GM19455 (cell line): ENCODE measurements at regions not wholly inside any gene's neighbourhood (a gene's known extent, or its start where the extent isn't known, plus 50 kb on each side); places are given as distances from the start of the nearest gene placed in this dataset.

Source experiments
- ATAC-seq: cut with Tn5 transposase; IDR thresholded peaks from one replicate; pipeline ENCODE4 v1.9.1; 2021; ENCODE audit not compliant: unreplicated experiment

DNA sequence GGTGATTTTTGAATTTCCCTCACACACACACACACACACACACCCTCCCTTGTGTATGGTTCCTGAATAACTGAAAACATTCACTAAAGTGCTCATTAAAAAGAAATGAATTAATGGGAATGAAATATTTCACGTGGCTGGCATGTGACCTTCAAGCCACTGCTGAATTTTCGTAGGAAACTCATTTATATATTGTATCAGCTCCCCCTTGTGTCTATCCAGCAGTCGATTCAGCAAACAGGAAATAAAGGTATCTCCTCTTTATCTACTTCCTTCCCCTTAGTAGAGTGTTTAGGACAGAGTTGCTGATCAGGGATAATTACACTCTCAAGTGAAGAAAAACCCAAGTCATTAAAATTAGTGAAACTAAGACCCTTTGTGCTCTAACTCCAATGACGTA, 912.6 kb upstream of the LCORL start:
- ATAC-seq: no peak

DNA sequence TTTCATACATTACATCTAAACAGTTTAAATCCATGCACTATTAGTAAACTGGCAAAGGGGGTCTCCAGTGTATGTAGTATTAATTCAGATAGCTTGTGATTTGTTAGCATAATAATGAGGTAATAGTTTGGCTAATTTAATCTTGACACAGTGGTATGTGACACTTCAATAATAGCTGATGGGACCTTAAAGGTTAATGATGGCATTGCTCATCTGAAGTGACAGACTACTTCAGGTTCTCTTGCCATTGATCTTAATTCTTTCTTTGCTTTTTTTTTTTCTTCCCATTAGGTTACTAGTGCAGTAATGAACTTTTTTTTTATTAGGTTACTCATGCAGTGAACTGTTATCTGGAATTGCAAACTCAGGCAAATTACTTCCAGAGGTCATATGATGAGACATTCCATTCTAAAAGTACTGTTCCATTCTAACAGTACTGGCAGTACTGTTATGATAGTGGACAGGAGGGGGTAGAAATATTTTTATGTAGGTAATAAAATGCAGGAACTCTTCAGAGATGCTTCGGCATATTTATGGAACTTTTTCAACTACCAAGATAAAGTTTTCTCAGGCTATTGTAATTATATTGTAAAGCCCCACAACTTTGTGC, 911.3 kb upstream of the LCORL start:
- ATAC-seq: no peak

DNA sequence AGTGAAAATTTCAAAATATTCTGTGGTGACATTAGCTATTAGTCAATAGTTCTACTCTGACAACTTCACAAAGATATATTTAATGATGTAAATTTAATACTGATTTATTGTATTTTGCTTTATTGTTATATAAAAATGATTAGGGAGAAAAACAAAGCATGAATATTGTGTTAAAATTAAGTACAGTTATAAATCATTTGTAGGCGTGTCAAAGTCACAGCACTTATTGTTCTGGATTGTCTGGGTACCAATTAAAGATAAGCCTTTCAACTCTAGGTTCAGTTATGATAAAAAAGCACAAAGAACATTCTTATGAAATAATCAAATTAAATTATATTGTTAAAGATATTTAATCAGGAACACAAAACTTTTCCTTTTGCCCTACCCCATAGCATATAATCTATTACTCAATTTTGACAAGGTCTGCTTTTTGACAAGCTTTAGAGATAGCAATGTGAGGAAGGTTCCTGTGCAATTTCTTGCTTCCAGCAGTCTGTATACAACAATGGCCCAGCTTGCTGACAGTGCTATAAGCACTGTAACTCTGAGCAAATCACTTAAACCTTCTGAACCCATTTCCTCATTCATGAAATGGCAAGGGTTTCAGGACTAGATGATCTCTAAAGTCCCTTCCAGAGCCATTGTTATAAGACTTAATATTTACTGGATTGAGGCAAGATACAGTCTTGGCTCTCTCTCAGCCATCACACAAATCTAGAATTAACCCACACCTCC, 910.3 kb upstream of the LCORL start:
- ATAC-seq: no peak

DNA sequence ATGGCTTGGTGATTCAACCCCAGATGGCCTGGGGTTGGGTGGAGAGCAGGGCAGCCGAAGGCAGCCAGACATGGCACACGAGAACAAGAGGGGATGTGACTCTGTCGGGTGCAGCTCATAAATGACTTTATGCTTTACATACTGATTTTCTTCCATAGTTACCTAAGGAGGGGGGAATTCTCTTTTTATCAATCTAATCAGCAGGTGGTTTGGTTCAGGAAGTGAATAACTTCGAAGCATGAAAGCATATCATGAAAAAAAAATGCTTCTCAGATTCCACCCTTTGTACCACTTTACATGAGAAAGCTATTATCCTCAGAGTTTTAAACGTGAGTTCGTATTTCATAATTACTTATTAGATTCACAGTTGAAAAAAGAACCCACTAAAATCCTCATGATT, 908.9 kb upstream of the LCORL start:
- ATAC-seq: no peak

DNA sequence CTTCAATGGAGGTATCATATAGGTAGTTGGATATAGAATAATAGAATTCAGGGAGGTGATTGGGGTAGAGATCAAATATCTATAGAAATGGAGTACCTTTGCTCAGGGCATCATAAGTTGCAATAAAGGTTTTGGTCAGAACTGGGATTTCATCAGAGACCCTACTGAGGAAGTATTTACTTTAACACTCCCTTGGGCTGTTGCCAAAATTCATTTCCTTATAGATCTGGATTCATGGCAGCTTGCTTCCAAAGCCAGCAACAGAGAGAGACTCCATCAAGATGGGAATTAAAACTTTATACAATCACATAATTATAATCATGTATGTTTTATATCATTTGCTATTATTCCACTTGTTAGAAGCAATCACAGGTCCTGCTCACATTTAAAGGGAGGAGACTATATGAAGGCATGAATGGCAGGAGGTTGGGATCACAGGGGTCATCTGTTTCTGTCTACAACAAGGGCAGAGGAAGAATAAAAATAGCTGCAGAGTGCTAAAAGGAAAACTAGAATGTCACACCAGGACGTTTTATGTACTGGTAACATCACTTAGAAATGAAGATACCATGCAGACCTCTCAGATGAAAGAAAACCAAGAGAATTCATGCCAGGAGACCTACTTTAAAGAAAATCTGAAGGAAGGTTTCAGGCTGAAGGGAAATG, 902.1 kb upstream of the LCORL start:
- ATAC-seq: no peak

DNA sequence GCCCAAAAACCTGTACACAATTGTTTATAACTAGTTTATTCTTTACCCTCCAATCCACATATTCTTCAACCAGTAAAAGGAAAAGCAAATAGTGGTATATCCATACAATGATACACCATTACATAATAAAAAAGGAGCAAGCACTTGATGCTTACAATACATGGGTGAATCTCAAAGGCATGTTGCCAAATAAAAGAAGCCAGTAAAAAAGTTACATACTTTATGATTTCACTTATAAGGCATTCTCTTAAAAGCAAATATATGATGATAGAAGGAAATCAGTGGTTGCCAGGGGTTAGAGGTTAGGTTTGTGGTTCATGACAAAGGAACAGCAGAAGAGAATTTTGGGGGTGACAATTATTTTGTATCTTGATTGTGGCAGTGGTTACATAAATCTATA, 896.1 kb upstream of the LCORL start:
- ATAC-seq: no peak

DNA sequence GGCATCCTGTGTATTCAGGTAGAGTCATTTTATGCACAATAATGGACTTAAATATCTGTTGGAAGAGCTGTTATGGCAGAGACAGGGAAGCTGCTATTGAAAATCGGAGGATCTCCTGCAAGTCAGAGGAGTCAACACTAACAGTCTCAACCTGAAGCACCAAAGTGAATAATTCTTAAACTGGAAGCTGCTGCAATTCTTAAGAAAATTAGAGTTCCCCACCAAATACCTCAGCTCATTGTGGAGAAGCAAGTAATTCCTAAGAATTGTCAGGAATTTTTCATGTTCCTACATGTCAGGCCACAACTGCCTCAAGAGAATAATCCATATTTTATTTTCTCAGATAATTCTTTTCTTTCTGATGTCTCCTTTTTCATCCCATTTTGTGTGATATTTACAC, 892.6 kb upstream of the LCORL start:
- ATAC-seq: no peak

DNA sequence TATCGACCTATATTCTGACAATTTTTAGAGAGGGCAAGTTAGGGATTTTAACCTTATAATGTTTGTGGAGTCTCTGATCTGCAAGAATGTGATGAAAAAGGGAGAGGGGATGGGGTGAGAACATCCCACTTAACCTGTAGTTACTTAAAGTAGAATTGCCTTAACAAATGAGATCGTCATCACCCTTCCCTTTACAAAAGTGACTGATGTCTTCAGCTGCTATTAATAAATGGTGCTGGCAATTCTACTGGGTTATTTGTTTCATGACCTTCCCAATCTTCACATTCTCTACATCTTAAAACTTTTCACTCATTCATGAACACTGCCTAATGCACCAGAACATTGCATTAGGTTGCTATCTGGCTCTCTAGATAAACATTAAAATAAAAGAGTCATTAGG, 873.4 kb upstream of the LCORL start:
- no peak for ATAC-seq

DNA sequence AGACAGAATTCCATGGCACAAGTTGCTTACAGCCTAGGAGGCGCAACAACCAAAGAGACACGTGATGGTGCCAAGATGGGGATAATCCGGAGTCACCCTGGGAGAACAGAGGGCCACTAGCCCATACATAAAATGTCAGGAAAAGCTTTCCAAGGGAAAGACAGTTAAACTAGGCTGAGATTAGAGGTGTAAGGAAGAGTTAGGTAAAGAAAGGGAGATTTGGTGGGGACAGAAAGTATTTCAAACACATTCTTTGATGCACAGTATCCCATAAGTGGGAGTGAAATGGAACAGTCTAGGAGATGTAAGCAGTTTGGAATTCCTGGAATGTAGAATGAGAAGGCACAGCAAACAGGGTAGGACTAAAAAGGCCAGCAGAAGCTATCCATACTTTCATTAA, 860.9 kb upstream of the LCORL start:
- ATAC-seq: no peak

DNA sequence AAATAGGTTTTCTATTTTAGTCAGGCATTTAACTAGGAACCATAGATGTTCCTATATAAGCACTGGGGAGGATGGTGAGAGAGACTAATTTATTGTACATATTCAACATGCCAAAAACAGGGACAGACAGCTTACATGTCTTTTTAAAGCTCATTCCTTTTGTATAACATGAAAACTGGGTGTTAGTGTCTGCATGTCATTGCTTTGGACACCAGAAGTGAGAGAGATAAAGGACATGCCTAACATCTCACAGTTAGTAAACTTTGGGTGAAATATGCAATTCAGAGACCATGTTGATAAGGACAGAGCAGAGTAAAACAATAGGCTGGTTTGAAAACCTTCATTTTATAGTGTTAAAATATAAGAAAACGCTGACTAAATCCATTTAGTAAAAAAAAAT, 860.0 kb upstream of the LCORL start:
- no peak for ATAC-seq

DNA sequence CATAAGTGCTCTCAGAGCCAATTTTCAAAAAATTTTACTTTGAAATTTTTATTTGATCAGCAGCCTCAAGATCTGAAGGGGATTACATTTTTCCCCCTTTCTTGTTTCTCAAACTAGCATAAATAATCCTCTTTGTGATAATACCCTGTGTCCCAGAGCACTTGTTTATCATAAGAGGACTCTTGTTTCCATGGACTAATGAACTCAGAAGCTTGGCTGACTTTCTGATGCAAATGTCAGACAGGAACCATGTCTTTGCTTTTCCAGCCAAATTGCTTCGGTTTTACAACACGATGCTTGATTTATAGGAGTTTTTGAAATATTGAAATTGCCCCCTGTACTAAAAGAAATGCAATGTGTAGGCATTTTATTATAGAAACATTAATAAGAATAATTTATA, 859.3 kb upstream of the LCORL start:
- ATAC-seq: no peak

DNA sequence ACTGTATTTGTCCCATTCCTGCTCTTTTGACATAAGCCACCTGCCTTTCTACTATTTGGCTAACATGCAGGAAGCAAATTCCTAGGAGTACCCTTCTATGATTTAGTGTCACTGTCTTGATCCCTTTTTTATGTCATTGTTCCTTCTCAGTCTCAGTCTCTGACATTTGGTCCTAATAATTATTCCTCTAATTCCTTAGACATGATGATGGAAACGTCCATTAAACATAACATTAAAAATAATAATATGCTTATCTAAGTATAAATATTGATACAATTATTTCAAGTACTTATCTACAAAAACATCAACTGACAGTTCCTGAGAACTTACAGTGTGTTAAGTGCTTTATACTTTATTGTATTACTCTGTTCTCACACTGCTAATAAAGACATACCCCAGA, 857.0 kb upstream of the LCORL start:
- ATAC-seq: no peak

DNA sequence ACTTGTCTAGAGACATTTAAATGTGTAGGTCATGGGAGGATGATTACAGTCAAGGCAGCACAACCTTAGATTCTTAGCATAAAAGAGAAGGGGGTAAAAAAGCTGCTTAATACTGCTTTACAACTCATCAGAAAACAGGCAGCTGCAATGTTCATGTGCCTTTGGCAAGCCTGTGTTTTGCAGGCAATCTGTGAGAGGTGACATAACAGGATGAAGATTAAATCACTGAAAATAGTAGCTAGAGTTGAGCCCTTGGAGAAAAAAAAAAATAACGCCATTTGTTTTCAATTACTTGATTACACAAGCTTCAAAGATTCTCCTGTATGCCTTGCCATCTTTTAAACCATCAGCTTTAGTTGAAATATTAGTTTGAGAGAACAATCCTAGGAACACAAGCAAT, 847.6 kb upstream of the LCORL start:
- ATAC-seq: no peak

DNA sequence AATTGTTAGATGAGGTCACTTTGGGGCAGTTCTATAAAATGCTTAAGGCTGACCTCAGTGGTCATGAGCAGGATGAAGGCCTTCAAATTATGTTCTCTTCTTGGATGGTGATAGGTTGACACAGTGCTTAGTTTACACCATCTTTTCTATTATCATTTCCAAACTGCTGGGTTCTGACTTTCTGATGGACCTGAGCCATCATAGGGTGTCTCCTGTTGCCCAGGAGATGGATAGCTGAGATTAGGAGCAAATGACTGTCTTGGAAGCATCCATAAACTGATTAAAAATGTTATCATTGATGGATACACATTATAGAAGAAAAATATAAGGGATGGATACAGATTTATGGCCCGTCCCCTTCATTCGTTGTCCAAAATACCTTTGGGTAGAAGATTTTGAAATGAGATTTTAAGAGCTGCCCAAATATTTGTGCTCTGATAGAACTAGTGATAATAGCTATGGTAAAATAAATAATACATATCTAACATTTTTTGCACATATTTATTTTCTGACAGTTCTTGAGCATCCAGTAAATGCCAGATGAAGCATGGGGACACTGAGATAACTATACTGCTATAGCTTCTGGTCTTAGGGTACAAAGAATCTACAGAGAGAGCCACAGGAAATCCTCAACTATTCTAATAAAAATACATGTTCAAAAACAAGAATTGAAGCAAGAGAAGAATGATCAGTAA, 839.4 kb upstream of the LCORL start:
- no peak for ATAC-seq

DNA sequence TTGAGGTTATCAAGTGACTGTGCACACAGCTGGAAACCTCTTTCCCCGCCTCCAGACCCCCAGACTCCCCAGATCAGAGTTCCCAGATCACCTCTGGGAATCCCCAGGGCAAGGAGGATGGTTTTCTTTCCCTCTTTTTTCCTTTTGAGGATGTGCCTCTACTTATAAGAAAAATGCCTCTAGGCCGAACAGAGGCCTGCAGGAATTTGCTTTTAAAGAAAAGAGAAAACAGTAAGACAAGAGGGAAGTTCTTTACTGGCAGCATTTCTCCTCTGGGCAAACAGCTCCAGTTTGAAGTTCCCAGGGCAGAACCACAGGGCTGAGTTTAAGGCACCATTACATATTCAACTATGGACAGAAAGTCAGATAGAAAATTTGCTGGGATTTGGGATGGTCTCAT, 837.9 kb upstream of the LCORL start:
- ATAC-seq: no peak

DNA sequence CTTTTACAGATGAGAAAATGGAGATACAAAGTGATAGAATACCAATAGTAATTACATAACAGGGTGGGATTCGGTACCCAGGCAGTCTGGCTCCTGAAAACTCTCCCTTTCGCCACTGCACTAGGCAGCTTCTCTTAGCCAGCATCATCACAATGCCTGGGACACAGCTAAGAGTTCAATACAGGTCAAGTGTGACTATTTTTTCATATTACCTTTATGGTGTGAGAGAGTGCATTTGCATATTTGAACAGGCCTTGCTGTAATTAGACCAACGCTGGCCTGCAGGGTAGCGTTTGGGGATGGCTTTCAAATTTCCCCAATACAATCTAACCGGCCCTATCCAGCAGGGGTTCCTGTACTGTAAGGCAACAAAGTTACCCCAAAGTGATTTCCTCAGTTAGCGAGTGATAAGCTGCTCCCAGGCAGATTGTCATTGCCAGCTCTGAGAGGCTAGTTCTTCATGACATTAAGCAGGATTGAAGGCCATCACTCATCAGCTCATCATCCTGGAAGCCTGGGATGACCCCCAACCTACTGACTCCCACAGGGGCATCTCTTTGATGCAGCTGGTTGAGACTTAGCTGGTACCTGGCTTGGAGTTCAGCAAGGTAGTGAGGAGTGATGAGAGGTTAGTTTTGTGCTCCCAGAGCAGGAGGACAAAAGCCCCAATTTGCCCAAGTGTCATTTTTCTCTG, 836.8 kb upstream of the LCORL start:
- ATAC-seq: no peak

DNA sequence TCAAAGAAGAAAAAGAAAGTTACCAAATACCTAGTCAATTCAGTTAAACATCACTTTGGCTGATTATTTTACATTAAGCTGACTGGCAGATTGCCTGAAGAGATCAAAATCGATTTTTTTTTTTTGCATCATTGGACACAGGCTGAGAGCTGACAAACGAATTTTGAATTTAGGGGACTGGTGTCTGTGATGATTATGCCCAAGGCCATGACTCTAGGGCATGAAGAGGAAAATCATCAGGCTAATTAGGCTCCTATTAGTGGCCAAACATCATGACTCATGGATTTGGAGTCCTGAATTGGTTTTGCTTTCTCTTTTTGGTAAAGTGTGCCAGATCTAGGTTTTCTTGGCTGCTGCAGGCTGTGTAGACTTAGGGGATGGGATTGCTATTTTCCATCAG, 829.3 kb upstream of the LCORL start:
- no peak for ATAC-seq

DNA sequence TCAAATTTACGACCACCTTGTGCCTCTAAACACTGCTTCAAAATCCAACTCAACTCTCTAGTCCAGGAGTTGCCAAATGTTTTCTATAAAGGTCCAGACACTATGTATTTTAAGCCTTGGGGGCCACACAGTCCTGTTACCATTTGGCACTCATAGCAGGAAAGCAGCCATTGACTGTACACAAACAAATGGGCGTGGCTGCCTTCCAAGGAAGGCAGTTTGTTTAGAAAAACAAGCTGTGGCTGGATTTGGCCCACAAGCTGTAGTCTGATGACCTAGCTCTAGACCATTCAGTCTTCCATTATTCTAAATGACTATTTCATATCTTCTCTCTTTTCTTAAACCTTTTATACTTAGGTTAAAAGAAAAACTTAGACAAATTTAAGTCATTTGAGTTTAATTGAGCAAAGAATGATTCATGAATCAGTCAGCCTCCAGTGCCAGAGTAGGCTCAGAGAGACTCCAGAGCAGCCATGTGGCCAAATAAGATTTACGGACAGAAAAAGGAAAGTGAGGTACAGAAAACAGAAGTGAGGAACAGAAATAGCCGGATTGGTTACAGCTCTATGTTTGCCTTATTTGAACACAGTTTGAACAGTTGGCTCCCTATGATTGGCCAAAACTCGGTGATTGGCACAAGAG, 825.8 kb upstream of the LCORL start:
- no peak for ATAC-seq

DNA sequence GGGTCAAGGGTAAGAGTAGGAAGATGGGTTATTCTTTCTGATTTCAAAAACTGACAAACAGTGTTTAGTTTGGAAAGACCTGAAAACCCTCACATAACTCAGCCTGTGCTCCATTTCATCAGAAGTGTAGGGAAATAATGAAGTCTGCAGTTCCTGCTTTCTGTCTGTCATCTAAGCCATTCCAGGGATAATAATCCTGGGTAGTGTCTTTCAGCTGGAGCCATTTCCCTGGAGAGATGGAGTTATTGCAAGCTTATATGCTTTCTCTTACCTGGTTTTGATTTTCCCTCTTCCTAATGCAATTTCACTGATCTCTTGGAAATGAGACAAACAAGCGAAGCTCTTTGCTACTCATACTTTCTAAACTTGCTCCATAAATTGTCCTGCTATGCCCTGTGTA, 824.8 kb upstream of the LCORL start:
- no peak for ATAC-seq

DNA sequence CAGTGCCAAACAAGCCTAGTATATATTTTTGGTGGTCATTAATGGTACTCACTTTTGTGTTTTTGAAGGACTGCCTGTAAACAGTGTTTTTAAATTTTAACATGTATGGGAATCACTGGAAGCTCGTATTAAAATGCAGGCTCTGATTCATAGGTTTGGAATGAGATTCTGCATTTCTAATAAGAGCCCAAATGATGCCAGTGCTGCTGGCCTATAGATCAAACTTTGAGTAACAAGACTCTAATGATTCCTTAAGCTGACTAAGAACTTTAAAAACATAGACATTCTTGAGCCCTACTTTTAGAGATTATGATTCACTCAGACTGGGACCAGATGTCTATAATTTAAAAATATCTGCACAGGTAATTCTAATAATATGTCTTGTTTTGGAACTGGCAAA, 823.2 kb upstream of the LCORL start:
- ATAC-seq: no peak

DNA sequence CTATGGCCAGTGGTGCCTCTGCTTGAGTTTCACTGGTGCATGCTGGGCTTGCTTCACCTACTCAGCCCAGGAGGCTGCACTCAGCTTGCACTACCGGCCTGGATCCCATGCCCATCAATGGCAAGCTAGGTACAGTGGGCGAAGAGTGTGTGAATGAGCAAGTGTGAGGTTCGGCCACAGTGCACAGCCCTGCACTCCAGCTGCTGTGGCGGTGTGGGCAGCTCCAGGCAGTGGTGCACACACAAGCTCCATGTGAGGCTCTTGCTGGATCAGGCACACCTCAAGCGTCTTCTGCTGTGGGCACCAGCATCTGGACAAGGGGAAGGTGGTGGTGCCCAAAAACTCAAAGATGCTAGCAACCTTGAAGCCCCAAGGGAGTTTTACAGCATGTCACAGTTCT, 820.9 kb upstream of the LCORL start:
- no peak for ATAC-seq
